ENCODE measurements at regions not wholly inside any gene's neighbourhood (a gene's known extent, or its start where the extent isn't known, plus 50 kb on each side); places are given as distances from the start of the nearest gene placed in this dataset.
"Not testable (repeated sequence)": the region's sequence is repeated elsewhere in the genome, so short reads cannot be mapped to it uniquely, and the experiment has no call there.

- no peak for DNase-seq (ENCODE audit: low read depth in 2 of 2)
Observed at GRCh38 chr5:83001796-83002381, 75.3 kb downstream of the TMEM167A start.

- DNase-seq (ENCODE audit: low read depth in 2 of 2): no peak
Observed at GRCh38 chr5:83000922-83001321, 76.3 kb downstream of the TMEM167A start.

DNA sequence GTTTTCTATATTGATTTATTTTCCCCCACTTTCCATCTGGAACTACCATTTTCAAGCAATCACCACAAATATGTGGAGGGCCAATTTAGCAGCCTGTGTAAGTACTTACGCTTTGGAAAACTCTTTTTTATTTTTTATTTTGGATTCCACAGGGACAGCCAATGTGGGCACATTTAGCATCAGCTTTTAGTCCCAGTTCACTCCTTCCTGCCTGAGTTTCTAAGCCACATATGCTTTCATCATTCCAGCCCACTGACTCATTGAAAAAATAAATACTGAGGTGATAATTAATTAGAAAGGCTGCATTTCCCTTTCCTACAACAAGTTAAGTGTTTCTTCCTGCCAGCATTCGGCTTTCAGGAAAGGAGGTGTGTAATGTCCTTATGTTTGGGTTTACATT is 76.8 kb downstream of the TMEM167A start:
- DNase-seq (ENCODE audit: low read depth in 2 of 2): no peak

DNA sequence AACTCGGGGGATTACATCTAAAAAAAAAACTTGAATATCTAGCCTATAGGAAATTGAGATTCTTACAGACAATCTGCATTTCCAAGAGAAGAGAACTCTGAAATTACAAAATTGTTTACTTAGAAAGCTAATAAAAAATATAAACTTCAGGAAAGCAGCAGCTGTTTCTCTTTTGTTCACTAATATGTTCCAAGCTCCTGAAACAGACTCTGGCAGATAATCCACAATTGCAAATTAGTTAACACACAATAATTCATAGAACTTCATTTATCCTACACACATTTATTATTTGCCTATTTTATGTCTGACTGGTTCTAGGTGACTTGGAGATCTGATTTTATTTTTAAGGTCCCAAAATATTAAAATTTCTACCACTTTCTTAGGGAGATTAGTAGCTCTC is 83.8 kb downstream of the TMEM167A start:
- DNase-seq (ENCODE audit: low read depth in 2 of 2): no peak

- no peak for DNase-seq (ENCODE audit: low read depth in 2 of 2)
Observed at GRCh38 chr5:82992646-82993045, 84.5 kb downstream of the TMEM167A start.

DNA sequence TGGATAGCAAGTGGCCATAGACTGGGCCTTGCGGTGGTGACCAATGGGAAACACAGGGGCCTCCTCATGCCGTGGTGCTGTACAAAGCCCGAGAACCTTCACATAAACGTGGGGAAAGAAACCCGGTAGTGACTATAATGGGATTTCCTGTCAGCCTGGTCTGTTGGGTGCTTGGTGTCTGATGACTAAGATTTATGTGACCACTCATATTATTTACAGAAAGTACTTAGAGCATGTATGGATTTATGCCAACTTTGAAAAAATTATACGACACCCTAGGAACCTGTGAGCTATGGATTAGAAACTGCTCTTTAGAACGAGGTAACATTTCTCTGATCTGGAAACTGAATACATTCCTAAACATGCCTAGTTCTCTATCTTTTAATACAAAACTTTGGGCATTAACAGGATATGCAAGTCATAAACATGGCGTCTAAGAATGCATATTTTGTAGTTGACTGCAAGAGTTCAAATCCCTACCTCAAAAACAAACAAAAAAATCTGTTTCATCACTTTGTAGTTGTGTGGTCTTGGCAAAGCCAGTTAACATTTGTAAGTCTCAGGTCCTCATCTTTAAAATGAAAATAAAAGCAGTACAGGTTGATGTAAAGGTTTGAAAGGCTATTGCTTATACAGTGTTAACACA is 85.4 kb downstream of the TMEM167A start:
- no peak for DNase-seq (ENCODE audit: low read depth in 2 of 2)

DNA sequence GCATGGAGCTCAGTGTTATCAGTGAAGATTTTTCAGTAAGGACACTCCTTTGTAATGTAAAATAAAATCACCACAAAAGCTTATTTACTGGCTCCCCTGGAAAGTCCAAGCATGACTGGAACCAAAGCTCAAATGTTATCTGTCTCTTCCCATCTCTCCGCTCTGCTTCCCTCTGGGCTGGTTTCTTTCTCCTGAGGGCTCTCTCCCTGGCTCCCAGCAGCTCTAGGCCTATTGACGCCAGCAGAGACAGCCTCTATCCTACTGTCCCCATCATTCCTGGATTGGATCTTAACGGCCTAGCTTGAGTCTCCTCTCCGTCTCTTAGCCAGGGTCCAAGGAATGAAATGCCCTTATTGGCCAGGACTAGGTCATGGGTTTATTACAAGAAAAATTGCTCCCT is 86.1 kb downstream of the TMEM167A start:
- no peak for DNase-seq (ENCODE audit: low read depth in 2 of 2)

DNA sequence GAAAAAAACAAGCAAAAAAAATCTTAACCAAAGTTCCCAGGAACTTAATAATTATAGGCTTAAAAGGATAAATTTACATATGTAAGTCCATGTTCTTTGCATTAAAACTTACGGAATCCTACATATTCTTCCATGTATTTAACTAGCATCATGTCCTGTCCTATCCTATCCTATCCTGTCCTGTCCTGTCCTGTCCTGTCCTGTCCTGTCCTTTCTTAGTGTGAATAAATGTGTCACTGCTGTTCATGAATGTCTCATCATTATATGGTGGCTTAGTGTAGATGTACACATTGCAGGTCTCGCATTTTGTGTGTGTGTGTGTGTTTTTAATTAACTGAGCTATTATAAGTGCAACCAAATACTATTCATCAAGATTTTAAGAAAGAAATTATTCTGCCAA is 90.0 kb downstream of the TMEM167A start:
- no peak for DNase-seq (ENCODE audit: low read depth in 2 of 2)

DNA sequence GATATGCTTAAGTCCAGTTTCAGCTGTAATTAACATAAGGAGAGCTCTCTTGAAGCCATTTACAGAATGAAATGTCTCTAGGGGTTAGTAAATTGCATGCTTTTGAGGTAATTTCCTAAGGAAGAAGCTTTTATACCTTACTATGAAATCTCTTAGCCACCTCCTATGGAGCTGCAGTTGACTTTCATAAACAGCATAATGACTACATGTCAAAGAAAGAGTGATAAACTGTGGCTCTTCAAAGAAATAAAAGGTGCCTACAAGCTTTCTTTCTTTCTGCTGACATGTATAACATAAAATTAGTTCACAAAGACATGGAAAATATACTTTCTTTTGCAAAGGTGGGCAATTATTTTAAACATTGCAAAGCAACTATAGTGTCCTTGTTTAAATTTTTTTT is 90.8 kb downstream of the TMEM167A start:
- no peak for DNase-seq (ENCODE audit: low read depth in 2 of 2)

DNA sequence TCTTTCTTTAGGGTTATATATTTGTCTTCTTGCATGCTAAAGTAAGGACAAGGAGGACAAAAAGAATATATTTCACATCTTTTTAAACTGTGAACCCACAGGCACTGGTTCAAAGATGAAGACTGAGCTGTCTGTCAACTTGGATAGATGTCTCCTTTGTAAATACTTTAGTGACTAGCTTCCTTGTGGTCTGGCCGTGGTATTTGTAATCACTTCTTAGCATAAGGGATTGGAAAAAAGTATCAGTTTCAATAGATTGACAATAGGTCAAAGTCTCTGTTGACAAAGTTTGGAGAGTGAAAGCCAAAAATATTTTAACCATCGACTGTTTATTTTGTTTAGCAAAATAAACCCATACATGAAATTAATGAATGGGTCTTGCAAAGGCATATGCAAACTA is 91.4 kb downstream of the TMEM167A start:
- DNase-seq (ENCODE audit: low read depth in 2 of 2): no peak

DNA sequence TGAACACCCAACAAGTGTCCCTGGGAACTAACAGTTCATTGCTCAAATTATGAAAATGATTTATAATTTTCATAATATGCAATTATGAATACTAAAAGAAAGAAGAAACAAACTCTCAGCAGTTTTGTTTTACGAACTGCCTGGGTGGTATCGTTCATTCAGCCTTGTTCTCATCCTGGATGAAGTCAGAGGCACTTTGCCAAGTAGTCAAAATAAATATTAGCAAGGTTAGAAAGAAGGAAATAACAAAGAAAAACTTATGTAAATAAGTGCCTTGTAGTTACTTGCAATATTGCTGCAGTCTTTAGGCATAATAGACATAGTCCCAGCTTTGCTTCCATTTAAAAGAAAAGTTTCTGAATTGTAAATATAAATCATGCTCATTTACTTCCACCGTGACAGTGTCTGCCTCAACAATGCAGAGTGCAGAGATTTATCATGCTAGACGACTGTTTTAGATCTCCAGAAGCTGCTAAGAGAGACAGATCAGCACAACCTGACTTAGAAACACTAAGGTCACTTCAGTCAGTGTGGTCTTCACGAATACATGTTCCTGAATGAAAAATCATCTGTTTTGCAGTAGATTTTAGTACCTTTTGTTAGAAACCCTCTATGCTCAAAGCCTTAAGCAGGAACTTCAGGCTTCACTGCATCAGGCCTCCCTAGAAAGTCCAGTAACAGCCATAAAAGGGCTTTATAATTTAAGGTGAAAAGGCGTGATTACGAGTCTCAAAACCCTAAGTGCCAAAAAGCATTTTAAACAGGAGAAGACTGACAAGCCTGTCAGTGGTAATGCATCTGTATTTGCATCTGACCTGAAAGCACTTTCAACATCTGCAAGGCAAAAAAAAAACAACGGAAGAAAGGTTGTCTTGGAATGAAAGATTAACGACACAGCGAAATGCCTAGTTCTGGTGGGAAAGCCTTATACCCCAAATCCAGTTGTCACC is 92.1 kb downstream of the TMEM167A start:
- DNase-seq (ENCODE audit: low read depth in 2 of 2): no peak

- DNase-seq (ENCODE audit: low read depth in 2 of 2): no peak
Observed at GRCh38 chr5:82982846-82983245, 94.3 kb downstream of the TMEM167A start.

DNA sequence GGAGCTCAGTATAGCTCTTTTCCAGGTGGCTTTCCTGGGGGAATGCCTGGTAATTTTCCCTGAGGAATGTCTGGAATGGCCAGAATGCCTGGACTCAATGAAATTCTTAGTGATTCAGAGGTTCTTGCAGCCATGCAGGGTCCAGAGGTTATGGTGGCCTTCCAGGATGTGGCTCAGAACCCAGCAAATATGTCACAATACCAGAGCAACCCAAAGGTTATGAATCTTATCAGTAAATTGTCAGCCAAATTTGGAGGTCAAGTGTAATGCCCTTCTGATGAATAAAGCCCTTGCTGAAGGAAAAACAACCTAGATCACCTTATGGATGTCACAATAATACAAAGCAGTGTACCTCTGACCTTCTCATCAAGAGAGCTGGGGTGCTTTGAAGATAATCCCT is 100.3 kb downstream of the TMEM167A start:
- not testable (repeated sequence) for DNase-seq (ENCODE audit: low read depth in 2 of 2)

DNA sequence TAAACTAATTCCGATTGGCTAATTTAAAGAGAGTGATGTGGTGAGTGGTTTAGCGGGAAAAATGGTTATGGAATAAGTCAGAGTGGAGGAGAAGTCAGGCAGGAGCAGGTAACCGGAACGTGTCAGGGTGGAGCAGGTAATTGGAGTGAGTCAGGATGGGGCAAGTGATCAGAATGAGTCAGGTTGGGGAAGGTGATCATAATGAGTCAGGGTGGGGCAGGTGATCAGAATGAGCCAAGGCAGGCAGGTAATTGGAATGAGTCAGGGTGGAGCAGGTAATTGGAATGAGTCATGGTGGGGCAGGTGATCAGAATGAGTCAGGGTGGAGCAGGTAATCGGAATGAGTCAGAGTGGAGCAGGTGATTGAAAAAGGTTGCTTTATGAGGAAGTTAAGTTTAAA is 101.4 kb downstream of the TMEM167A start:
- DNase-seq (ENCODE audit: low read depth in 2 of 2): no peak

- no peak for DNase-seq (ENCODE audit: low read depth in 2 of 2)
Observed at GRCh38 chr5:82975396-82975795, 101.8 kb downstream of the TMEM167A start.

GRCh38 chr5:82974346-82974745 is 102.8 kb downstream of the TMEM167A start:
- DNase-seq (ENCODE audit: low read depth in 2 of 2): not testable (repeated sequence)

GRCh38 chr5:82971901-82972300 is 105.3 kb downstream of the TMEM167A start:
- DNase-seq (ENCODE audit: low read depth in 2 of 2): no peak

DNA sequence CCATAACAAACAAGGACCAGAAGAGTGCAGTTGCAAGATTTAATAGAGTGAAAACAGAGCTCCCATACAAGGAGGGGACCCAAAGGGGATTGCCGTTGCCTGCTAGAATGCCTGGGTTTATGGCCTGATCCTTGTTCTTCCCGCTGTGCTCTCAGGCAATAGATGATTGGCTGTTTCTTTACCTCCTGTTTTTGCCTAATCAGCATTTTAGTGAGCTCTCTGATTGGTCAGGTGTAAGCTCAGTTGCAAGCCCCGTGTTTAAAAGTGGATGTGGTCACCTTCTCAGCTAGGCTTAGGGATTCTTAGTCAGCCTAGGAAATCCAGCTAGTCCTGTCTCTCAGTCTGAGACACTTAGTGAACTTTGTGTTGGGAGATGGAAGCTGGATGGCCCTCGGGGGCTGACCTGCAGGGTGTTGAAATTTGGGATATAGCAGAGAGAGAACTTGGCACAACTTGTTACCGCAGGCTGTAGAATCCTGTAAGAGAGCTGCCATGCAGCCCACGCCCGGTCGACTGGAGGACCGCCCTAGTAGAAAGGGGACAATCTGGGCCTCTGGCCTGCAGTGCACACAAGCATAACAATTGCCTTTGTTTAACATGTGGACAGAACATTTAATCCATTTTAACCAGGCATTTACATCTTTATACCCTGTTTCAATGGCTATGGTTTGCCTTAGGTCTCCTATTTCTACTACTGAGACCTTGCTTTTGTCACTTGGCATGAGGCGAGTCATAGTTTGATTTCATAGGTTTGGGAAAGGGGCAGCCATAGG is 106.0 kb downstream of the TMEM167A start:
- not testable (repeated sequence) for DNase-seq (ENCODE audit: low read depth in 2 of 2)

GRCh38 chr5:82969221-82969976 is 107.8 kb downstream of the TMEM167A start:
- DNase-seq (ENCODE audit: low read depth in 2 of 2): not testable (repeated sequence)

DNA sequence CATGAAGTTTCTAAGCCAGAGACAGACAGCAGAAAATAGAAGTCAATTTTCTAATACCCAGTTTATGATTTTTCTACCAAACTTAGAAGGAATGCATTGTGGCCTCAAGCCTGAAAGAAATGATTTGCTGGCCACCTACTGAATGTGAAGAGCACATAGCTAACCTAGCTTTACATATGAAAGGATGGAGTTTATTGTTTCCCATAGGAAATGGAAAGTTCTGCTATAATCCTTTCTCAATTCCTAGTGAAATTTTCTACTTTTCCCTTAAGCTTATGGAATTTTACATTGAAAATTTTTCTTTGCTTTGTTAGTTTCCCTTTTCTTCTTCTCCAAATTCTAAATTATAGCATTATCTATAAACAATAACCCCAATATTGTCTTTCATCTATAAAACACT is 110.1 kb downstream of the TMEM167A start:
- no peak for DNase-seq (ENCODE audit: low read depth in 2 of 2)

GRCh38 chr5:82959466-82959865 is 117.7 kb downstream of the TMEM167A start:
- no peak for DNase-seq (ENCODE audit: low read depth in 2 of 2)
